ENCODE measurements at regions not wholly inside any gene's neighbourhood (a gene's known extent, or its start where the extent isn't known, plus 50 kb on each side); places are given as distances from the start of the nearest gene placed in this dataset.

- DNase-seq = no peak
Observed at GRCh38 chr15:47437491-47437890, 279.8 kb upstream of the SEMA6D start.

- no peak for DNase-seq
Observed at GRCh38 chr15:47439146-47440111, 277.9 kb upstream of the SEMA6D start.

GRCh38 chr15:47442371-47442770 lies 274.9 kb upstream of the SEMA6D start:
- no peak for DNase-seq

DNA sequence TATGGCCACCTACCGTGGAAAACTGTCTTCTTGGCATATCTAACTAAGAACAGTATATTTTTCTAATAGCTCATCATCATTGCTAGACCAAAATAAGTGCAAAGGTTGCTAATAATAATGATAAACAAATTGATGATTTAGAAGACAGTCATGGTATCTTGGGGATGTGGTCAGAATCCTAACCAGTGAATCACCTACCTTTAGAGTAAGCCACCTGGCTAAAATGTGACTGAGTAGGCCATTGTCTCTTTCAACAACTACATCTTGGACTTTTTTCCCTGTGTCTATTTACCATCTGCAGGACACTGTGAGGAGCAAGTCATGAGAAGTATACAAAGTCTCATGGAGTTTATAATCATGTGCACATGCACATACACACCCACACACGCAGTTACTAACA lies 273.5 kb upstream of the SEMA6D start:
- DNase-seq = no peak

DNA sequence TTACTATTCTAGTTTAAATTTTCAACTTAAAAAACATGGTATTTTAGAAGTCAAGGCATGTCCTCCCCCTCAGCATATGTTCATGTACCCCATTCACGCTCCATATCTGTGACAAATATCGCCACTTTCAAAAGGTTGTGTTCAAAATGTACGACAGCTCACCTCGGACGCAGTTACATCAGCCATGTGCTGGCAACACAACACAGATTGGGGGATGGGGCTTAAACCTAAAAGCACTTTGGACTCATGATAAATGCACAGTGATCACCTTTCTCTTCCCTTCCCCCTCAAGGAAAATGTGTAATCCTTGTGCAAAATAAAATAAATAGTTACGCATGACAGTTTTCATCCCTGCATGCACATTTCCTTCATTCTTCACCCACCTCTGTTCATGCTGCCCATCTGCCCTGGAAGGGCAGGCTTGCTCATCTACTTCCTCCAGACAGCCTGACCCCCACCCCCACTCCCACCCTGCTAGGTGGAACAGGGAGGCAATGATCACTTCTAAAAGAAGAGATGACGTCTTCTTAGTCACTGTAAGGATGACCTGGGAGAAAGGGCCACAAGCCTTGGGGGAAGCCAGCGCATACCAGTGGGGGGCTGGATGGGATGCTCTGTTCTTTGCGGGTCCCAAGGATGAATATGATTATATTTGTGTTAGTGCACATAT lies 271.4 kb upstream of the SEMA6D start:
- DNase-seq = no peak

- no peak for DNase-seq
Observed at GRCh38 chr15:47460795-47461573, 256.3 kb upstream of the SEMA6D start.

DNA sequence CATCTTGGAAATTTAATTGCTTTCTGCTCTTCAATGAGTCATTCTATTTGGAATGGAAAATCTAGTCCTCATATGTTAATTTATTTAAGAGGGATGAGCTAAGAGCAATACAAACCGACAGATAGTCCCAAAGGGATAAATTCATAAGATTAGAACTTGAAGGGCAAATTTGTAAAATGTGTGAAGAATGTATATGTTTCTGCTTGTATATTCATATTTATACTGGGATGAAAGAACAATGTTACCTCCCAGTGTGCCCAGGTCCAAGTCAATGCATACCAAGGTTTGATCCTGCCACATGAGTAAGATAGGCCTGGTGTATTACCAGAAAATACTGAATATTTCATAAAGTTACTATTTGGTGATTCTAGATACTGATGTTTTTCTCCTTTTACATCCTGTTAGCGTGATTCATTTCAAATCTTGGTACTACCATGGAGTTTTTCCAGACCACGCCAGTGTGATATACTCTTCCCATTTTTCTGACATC lies 255.6 kb upstream of the SEMA6D start:
- no peak for DNase-seq

GRCh38 chr15:47466357-47466756 lies 250.9 kb upstream of the SEMA6D start:
- DNase-seq = no peak

- no peak for DNase-seq
Observed at GRCh38 chr15:47470983-47471382, 246.3 kb upstream of the SEMA6D start.

DNA sequence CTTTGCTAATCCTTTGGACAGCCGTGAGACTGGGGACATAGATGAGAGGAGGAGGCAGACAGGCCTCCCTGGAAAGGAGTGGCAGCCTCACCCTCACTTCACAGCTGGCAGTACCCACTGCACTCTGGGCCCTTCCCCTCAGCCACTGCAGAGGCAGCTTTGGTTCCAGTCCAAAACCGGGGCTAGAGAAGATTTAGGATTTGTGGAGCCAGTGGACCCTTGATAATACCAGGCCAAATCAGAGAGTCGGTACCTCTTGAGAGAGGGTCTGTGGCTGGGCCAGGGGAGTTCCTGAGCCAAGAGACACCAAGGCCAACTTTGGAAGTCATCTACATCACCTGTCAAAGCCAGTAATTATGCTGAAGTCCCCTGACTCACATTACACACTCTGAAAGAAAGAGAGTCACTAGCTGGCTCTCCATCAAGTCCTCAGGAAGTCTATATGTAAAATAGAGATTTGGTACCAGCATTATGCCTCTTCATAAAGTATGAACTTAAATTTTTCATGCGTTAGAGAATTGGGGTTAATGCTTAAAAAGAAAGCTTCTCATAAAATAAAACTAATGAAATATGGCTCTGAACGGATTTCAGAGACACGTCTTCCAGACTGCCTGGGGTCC lies 244.1 kb upstream of the SEMA6D start:
- no peak for DNase-seq

- DNase-seq = no peak
Observed at GRCh38 chr15:47473832-47474231, 243.5 kb upstream of the SEMA6D start.

DNA sequence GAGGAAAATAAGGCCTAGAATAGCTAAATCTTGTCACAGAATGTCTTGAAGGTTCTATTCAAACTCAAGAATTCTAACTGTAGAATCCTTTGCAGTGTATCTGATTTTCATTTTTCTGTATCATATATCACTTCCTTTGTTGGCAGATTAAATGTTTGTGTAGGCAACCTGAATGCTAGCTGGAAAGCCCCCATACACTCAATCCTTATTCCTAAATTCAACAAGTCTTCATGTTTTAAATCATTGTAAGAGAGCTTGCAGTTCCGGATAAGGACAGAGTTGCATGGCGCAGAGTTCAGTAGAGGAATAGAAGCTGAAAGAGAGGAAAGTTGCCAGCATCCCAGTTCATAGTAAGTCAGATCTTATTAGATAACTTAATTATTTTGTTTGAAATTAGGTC lies 242.0 kb upstream of the SEMA6D start:
- no peak for DNase-seq

- peak; percentile 77 for DNase-seq
Observed at GRCh38 chr15:47477341-47477740, 240.0 kb upstream of the SEMA6D start.

DNA sequence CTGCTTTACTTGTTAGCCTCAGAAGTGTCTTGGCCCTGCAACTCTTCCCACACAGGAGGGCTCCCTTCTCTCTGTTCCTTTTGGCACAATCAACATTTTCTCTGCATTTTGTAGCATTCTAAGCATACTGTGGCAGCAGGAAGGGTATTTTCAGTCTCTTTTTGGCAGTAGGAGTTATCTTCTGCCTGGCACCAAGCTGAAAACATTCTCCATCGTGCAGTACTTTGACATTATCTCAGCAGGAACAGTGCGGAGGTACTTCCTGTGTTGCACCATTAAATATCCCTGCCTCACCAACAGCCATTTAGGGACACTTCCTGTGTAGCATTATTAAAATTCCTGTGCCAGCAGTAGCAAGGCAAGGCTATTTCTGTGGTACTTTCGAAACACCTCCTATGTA lies 233.2 kb upstream of the SEMA6D start:
- DNase-seq = no peak

DNA sequence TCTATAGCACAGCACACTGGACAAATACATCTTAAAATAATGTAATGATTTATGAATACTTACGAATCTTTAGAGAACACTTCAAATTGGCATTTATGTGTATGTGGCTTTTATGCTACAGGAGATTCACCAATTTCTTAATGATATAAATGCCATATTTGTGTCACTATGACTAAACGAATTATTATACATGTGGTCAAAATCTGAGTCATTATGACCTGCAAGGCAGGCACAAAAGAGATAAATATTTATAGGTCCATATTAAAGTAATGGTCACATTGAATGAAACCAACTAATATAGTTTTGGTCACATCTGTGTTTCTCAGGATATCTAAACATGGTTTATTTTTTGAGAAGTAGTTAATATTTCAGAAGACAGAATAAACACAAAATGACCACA lies 232.3 kb upstream of the SEMA6D start:
- DNase-seq = no peak

- DNase-seq = no peak
Observed at GRCh38 chr15:47485419-47485818, 231.9 kb upstream of the SEMA6D start.

DNA sequence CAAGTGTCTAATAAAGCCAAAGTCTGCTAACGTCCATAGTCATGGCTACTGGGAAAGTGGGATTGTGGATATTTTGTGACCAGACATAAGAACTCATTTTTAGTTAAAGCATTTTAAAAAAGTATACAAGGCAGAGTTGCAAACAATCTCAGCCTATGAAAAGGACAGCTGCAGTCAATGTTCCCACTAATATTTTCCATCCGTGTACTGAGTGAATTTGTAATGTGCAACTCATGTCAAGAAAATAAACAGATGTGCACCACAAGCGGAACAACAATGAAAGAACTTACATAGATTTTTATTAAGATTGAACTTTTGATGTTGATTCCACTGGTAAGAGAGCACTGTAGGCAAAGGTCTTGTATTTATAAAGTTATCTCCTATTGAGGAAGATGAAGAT lies 231.3 kb upstream of the SEMA6D start:
- no peak for DNase-seq

DNA sequence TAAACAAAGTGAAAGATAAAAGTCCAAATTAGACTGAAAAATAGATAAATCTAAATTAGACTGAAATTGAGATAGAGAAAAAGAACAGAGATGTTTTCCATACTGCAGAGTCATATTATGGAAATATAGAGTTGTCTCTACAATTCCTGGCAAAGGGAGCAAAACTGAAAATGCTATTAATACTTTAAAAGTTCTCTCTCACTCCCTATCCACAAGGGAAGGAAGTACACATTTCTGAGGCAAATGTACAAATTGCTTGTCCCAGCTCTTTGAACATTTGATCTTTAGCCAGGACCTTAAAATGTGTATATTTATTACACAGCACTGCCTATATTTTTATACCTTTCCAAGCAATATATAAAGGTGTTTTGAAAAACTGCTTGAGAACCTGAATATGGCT lies 225.1 kb upstream of the SEMA6D start:
- DNase-seq = no peak

GRCh38 chr15:47493357-47494247 lies 223.7 kb upstream of the SEMA6D start:
- DNase-seq = no peak

DNA sequence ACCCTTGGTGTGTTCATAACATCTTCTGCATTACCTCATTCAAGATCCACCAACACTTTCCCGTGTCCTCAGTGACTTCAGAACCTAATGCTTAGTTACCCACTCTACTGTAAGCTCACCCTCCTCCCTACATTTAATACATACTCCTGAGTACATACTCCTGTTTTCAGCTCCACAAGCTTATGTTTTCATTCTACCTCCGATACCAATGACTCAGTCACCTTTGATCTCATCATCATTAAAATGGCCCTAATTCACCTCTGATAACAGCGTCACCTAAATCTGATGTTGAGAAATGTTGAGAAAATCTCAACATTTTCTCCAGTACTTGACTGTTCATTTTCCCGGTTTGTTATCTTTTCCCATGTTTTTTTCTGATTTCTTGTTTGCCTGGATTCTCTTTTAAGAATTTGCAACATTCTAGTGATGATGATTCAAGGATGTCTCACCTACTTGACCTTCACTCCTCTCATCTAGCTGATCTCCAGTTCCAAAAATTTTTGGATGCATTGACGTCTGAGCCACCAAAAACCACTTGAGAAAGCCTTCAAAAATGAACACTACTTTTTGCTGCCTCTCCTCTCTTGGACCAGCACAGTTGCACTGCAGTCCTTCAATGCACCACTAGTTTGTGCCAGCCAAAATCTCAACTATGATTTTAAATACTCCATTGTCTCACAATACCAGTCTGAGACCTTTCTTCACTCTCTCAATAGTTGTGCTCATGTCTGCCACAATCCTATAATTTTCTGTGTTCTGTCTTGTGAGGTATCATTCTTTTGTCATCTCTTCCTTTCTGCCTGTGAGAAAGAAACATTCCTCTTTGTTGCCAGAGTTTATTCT lies 220.7 kb upstream of the SEMA6D start:
- DNase-seq = no peak

- no peak for DNase-seq
Observed at GRCh38 chr15:47500842-47501241, 216.5 kb upstream of the SEMA6D start.

Data from NCI-H1105 (cell line).